H9 (cell line): ENCODE measurements at regions not wholly inside any gene's neighbourhood (a gene's known extent, or its start where the extent isn't known, plus 50 kb on each side); places are given as distances from the start of the nearest gene placed in this dataset.
A peak's percentile ranks its signal among the peaks of the same experiment; 100 is the strongest.

ENCODE experiments used
- DNase-seq: peaks from one replicate; pipeline ENCODE4 v3.0.0-alpha.2; 2017
- H2AFZ ChIP-seq: one replicate; pipeline ENCODE4 v1.6.1; 2013; ENCODE audit warnings: mild to moderate bottlenecking, low read length, control low read depth, moderate library complexity
- H2AK5ac ChIP-seq: 2 replicates; pipeline ENCODE4 v1.6.1; 2013; ENCODE audit warnings: low read length, control low read depth, mixed read lengths; ENCODE audit not compliant: insufficient read length
- H2BK120ac ChIP-seq: one replicate; pipeline ENCODE4 v1.6.1; 2013; ENCODE audit warnings: low read depth, mild to moderate bottlenecking, low read length, control low read depth, inconsistent platforms; ENCODE audit not compliant: poor library complexity, severe bottlenecking
- H2BK12ac ChIP-seq: 2 replicates; pipeline ENCODE4 v1.6.1; 2013; ENCODE audit warnings: low read length, control low read depth, mixed read lengths, low read depth; ENCODE audit not compliant: insufficient read length
- H2BK15ac ChIP-seq: 2 replicates; pipeline ENCODE4 v1.6.1; 2013; ENCODE audit warnings: low read depth, low read length, control low read depth
- H2BK20ac ChIP-seq: one replicate; pipeline ENCODE4 v1.6.1; 2013; ENCODE audit warnings: low read depth, mild to moderate bottlenecking, low read length, control low read depth, inconsistent platforms; ENCODE audit not compliant: poor library complexity, severe bottlenecking
- H2BK5ac ChIP-seq: 2 replicates; pipeline ENCODE4 v1.6.1; 2013; ENCODE audit warnings: low read length, control low read depth, mixed read lengths; ENCODE audit not compliant: insufficient read length
- H3K14ac ChIP-seq: 2 replicates; pipeline ENCODE4 v1.6.1; 2013; ENCODE audit warnings: low read length, control low read depth; ENCODE audit not compliant: insufficient read depth
- H3K18ac ChIP-seq: 2 replicates; pipeline ENCODE4 v1.6.1; 2013; ENCODE audit warnings: low read depth, mild to moderate bottlenecking, mixed read lengths, low read length, control low read depth; ENCODE audit not compliant: insufficient read length
- H3K23ac ChIP-seq: 2 replicates; pipeline ENCODE4 v1.6.1; 2013; ENCODE audit warnings: low read length, control low read depth, mixed read lengths, low read depth; ENCODE audit not compliant: insufficient read length
- H3K23me2 ChIP-seq: 2 replicates; pipeline ENCODE4 v1.6.1; 2013; ENCODE audit warnings: low read depth, mild to moderate bottlenecking, mixed read lengths, low read length, control low read depth; ENCODE audit not compliant: insufficient read length, poor library complexity, severe bottlenecking
- H3K27ac ChIP-seq: 2 replicates; pipeline ENCODE4 v1.5.1; 2013; ENCODE audit warnings: low read length, control low read depth, mixed read lengths, low read depth; ENCODE audit not compliant: insufficient read length
- H3K27me3 ChIP-seq: 2 replicates; pipeline ENCODE4 v1.6.1; 2013; ENCODE audit warnings: low read length, control low read depth, inconsistent platforms; ENCODE audit not compliant: insufficient read depth
- H3K4ac ChIP-seq: 2 replicates; pipeline ENCODE4 v1.6.1; 2013; ENCODE audit warnings: low read depth, mild to moderate bottlenecking, control low read depth, inconsistent platforms, low read length, moderate library complexity
- H3K4me1 ChIP-seq: 2 replicates; pipeline ENCODE4 v1.6.1; 2013; ENCODE audit warnings: low read length, control low read depth, inconsistent platforms; ENCODE audit not compliant: insufficient read depth
- H3K4me2 ChIP-seq: 2 replicates; pipeline ENCODE4 v1.6.1; 2013; ENCODE audit warnings: low read length, control low read depth, mixed read lengths; ENCODE audit not compliant: insufficient read length, insufficient read depth
- H3K56ac ChIP-seq: 2 replicates; pipeline ENCODE4 v1.6.1; 2013; ENCODE audit warnings: low read depth, mild to moderate bottlenecking, mixed read lengths, low read length, control low read depth; ENCODE audit not compliant: insufficient read length
- H3K79me1 ChIP-seq: 2 replicates; pipeline ENCODE4 v1.6.1; 2013; ENCODE audit warnings: low read depth, mild to moderate bottlenecking, moderate library complexity, low read length, control low read depth, inconsistent platforms; ENCODE audit not compliant: insufficient read depth, poor library complexity, severe bottlenecking
- H3K79me2 ChIP-seq: 2 replicates; pipeline ENCODE4 v1.6.1; 2013; ENCODE audit warnings: low read length, control low read depth, inconsistent platforms; ENCODE audit not compliant: insufficient read depth
- H3K9ac ChIP-seq: 2 replicates; pipeline ENCODE4 v1.6.1; 2013; ENCODE audit warnings: low read length, control low read depth, mixed read lengths; ENCODE audit not compliant: insufficient read length; ENCODE audit errors: extremely low read depth
- H3K9me3 ChIP-seq: one replicate; pipeline ENCODE4 v1.6.1; 2013; ENCODE audit warnings: low read depth, low read length, inconsistent platforms; ENCODE audit not compliant: control insufficient read depth
- H3T11ph ChIP-seq: one replicate; pipeline ENCODE4 v1.6.1; 2013; ENCODE audit warnings: mild to moderate bottlenecking, low read length, control low read depth, inconsistent platforms
- H4K20me1 ChIP-seq: one replicate; pipeline ENCODE4 v1.6.1; 2013; ENCODE audit not compliant: control insufficient read depth, insufficient read length, insufficient read depth
- H4K5ac ChIP-seq: 2 replicates; pipeline ENCODE4 v1.6.1; 2013; ENCODE audit warnings: low read depth, mild to moderate bottlenecking, mixed read lengths, low read length, control low read depth; ENCODE audit not compliant: insufficient read length
- H4K8ac ChIP-seq: replicated peaks from 2 replicates; pipeline ENCODE4 v1.6.1; 2013; ENCODE audit warnings: low read length, control low read depth, mixed read lengths, low read depth; ENCODE audit not compliant: insufficient read length
- H4K91ac ChIP-seq: 2 replicates; pipeline ENCODE4 v1.6.1; 2013; ENCODE audit warnings: low read depth, mild to moderate bottlenecking, moderate library complexity, mixed read lengths, low read length, control low read depth; ENCODE audit not compliant: insufficient read length
- H3K27ac Mint-ChIP-seq, 3 experiments: 2 replicates in 2 of 3; 3 replicates in 1 of 3; pipeline ENCODE4 v1.8.0; 2020 to 2021; ENCODE audit warnings: mixed read lengths in 3 of 3, mild to moderate bottlenecking in 1 of 3, moderate library complexity in 1 of 3
- H3K27me3 Mint-ChIP-seq: 2 replicates; pipeline ENCODE4 v1.8.0; 2021; ENCODE audit warnings: low read depth, mild to moderate bottlenecking, moderate library complexity, mixed read lengths
- H3K36me3 Mint-ChIP-seq, 3 experiments: 2 replicates in 2 of 3; 3 replicates in 1 of 3; pipeline ENCODE4 v1.8.0; 2020 to 2021; ENCODE audit warnings: low read depth in 3 of 3, mixed read lengths in 3 of 3; ENCODE audit not compliant: insufficient read depth in 1 of 3
- H3K4me1 Mint-ChIP-seq, 2 experiments: 2 replicates each; pipeline ENCODE4 v1.8.0; 2020; ENCODE audit warnings: mixed read lengths in 2 of 2
- H3K4me3 Mint-ChIP-seq, 2 experiments: 2 replicates in 1 of 2; 3 replicates in 1 of 2; pipeline ENCODE4 v1.8.0; 2020 to 2021; ENCODE audit warnings: mild to moderate bottlenecking in 2 of 2, mixed read lengths in 2 of 2, moderate library complexity in 1 of 2
- H3K9me3 Mint-ChIP-seq, 2 experiments: 2 replicates in 1 of 2; 3 replicates in 1 of 2; pipeline ENCODE4 v1.8.0; 2020; ENCODE audit warnings: mild to moderate bottlenecking in 2 of 2, mixed read lengths in 2 of 2, moderate library complexity in 1 of 2
- WGBS: extraction: QIAGEN DNeasy Blood & Tissue Kit; methylation state at CpG from one replicate; pipeline ENCODE4 v1.1.7; 2013; ENCODE audit warnings: missing lambda C conversion rate, low lambda C conversion rate, mixed read lengths; ENCODE audit not compliant: insufficient read length; ENCODE audit errors: extremely low coverage; 5-methylcytosine and 5-hydroxymethylcytosine counted together
- TF ChIP-seq, protein P1 (sequence below): fragments of 200-600 bp; sonication (generic); conservative IDR thresholded peaks from 3 replicates; pipeline ENCODE4 v1.8.0; 2021; ENCODE audit warnings: antibody characterized with exemption, mild to moderate bottlenecking

DNA sequence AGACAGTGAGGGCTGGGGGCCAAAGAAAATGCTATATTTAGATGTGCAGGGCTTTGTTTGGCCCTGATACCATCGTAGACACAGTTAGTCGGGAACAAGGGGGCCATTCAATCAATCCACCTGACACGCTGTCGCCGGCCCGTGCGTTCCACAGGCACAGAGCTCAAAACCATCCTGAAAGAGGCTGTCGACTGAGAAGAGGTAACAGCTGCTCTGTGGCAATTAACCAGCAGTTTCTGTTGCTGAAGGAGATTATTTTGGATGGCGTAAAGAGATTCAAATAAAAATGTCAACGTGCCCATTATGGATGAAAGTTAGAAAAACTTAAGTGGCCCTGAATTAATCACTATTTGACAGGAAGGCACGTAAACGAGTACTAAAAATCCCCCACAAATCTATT, 276.2 kb upstream of the IRX5 start:
- H3K27ac ChIP-seq, result no peak overlapping the region
- H4K91ac ChIP-seq, result no peak overlapping the region
- no peaks in the 10 kb centered on the region for H3K9me3 ChIP-seq
- peaks cover 0 to under 1% (median 0%) of the 10 kb centered on the region in 3 experiments; a peak in 1 of 7 replicates for H3K36me3 Mint-ChIP-seq
- H3K18ac ChIP-seq, result no peak overlapping the region
- H4K20me1 ChIP-seq, result no peaks in the 10 kb centered on the region
- H3K27me3 Mint-ChIP-seq, result peaks cover 56% of the 10 kb centered on the region
- H2BK20ac ChIP-seq, result no peak overlapping the region
- H3K4me1 ChIP-seq, result peaks cover 10% of the 10 kb centered on the region; the same call in 1 of the 2 replicates
- no peak for DNase-seq
- H3K9ac ChIP-seq, result no peak overlapping the region
- H3K9me3 Mint-ChIP-seq, result peaks cover 0 to 2% of the 10 kb centered on the region in 2 experiments; a peak in 3 of 5 replicates
- no peak overlapping the region for H3K4ac ChIP-seq
- no peak overlapping the region for H2AFZ ChIP-seq
- H3K23me2 ChIP-seq, result no peaks in the 10 kb centered on the region
- peaks cover 20% of the 10 kb centered on the region; the same call in 1 of the 2 replicates for H3K27me3 ChIP-seq
- H3K23ac ChIP-seq, result no peak overlapping the region
- no peak overlapping the region for H3K56ac ChIP-seq
- H4K5ac ChIP-seq, result no peak overlapping the region
- no peaks in the 10 kb centered on the region for H3K79me1 ChIP-seq
- no peak overlapping the region for H3T11ph ChIP-seq
- peak overlapping the region in 1 of 2 experiments; percentile 39; a peak in 1 of 5 replicates for H3K4me3 Mint-ChIP-seq
- H2BK120ac ChIP-seq, result no peak overlapping the region
- H3K14ac ChIP-seq, result no peak overlapping the region
- H2BK12ac ChIP-seq, result no peak overlapping the region
- H3K4me1 Mint-ChIP-seq, result peaks cover 67 to 70% of the 10 kb centered on the region in 2 experiments
- no peak overlapping the region for H2BK5ac ChIP-seq
- no peak overlapping the region for H2AK5ac ChIP-seq
- H3K4me2 ChIP-seq, result no peak overlapping the region
- peak overlapping the region in 1 of 3 experiments; percentile 24; a peak in 1 of 7 replicates for H3K27ac Mint-ChIP-seq
- TF ChIP-seq, protein P1, sequence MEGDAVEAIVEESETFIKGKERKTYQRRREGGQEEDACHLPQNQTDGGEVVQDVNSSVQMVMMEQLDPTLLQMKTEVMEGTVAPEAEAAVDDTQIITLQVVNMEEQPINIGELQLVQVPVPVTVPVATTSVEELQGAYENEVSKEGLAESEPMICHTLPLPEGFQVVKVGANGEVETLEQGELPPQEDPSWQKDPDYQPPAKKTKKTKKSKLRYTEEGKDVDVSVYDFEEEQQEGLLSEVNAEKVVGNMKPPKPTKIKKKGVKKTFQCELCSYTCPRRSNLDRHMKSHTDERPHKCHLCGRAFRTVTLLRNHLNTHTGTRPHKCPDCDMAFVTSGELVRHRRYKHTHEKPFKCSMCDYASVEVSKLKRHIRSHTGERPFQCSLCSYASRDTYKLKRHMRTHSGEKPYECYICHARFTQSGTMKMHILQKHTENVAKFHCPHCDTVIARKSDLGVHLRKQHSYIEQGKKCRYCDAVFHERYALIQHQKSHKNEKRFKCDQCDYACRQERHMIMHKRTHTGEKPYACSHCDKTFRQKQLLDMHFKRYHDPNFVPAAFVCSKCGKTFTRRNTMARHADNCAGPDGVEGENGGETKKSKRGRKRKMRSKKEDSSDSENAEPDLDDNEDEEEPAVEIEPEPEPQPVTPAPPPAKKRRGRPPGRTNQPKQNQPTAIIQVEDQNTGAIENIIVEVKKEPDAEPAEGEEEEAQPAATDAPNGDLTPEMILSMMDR, result no peak
- no peak overlapping the region for H2BK15ac ChIP-seq
- no peaks in the 10 kb centered on the region for H3K79me2 ChIP-seq
- no peak overlapping the region for H4K8ac ChIP-seq
- whole genome bisulfite sequencing, result no CpG with 5 or more reads among the region's 12 CpGs
